HPDE6-E6E7 (cell line): ENCODE measurements at regions not wholly inside any gene's neighbourhood (a gene's known extent, or its start where the extent isn't known, plus 50 kb on each side); places are given as distances from the start of the nearest gene placed in this dataset.

ENCODE experiments used
- DNase-seq: peaks from one replicate; pipeline ENCODE4 v3.0.0; 2011; ENCODE audit warnings: missing footprints; ENCODE audit errors: extremely low spot score

DNA sequence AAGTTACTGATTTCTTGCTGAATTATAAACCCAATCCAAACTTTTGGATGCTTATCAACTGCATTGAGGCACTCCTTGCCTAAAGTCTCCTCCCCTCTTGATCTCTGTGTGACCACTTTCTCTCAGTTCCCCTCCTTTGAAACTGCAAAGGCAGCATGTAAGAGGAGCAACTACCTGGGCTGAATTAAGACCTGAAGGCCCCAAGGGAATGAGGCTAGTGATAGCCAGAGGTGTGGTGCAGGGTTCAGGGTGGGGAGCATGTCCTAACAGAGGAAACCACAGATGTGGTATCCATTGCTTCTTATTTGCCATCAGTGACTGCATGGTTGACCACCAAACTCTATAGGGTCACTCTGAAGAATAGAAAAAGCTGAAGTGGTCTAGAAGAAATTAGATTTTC lies 557.9 kb downstream of the TNS1 start:
- no peak for DNase-seq

DNA sequence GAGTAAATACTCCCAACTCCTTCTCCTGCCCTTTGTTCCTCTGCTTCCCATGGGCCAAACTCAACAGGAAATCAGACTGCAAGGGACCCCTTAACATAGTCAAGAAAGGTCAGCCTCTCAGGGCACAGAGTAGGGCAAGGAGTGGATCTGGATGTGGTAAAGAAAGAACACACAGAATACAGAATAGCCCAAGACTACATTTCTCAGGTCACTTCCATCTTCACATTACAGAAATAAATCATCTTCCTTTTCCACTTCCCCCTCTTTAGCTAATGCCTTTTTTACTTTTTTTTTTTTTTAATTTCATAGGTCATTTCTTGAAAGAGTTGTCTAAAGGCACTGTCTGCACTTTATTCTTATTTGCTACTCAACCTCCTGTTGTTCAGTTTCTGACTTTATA lies 558.3 kb downstream of the TNS1 start:
- no peak for DNase-seq

DNA sequence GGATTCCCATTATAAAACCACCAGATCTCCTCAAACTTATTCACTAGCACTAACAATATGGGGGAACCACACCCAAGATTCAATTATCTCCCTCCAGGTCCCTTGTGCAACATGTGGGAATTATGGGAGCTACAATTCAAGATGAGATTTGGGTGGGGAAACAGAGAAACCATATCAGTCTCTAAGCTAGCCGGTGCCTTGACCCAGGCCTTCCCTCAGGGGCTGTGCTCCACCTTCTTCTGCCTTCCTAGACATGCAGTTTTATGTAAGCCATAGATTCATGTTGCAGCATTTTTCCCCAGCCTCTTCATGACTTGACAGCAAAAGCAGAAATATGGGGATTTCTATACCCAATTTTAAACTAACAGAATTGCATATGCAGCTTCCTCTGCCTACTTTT lies 559.2 kb downstream of the TNS1 start:
- DNase-seq: no peak

DNA sequence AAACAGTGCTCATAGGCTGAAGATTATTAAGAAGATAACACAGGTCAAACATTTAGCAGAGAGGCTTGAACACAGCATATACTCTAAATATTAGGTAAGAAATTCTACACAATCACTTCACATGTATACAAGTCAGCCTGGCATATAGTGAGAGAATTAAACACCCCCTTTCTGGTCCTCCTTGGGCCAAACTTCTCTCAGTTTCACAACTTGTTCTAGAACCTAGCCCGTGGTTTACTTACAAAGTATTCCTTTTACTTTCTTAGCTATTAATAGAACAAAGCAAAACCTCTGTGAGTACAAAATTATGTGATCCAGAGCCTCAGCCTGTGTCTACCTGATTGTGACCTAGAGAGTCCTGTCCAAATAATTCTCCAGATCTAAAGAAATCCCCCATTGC lies 562.8 kb downstream of the TNS1 start:
- DNase-seq: no peak

DNA sequence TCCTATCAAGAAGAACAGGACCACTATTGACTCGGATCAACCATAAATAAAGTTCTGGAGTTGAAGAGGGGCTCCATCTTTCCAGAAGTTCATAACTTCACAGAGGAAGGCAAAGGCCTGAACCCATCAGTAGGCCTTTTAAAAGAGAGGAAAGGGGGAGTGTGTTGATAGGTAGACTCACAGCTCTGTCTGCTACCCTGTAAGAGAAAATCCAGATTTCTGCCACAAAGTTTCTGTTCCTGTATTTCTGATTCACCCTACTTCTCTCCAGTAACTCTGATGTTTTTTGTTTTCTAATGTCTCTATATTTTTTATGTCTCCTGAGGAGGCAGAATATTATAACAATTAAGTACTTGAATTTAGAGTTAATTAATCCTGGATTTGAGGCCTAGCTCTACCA lies 564.0 kb downstream of the TNS1 start:
- no peak for DNase-seq

DNA sequence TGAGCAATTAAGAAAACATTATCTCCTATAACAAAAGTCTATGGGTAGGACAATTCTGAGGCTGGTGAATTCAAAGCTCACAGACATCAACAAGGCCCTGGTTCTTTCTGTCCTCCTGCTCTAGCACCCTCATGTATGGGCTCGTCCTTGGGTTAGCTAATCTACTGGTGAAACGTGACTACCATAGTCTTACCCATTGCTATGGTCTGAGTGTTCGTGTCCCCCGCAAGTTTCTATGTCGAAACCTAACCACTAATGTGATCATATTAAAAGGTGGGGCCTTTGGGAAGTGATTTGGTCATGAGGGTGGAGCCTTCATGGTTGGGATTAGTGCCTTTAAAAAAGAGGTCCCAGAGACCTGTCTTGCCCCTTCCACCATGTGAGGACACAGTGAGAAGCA lies 564.7 kb downstream of the TNS1 start:
- no peak for DNase-seq

DNA sequence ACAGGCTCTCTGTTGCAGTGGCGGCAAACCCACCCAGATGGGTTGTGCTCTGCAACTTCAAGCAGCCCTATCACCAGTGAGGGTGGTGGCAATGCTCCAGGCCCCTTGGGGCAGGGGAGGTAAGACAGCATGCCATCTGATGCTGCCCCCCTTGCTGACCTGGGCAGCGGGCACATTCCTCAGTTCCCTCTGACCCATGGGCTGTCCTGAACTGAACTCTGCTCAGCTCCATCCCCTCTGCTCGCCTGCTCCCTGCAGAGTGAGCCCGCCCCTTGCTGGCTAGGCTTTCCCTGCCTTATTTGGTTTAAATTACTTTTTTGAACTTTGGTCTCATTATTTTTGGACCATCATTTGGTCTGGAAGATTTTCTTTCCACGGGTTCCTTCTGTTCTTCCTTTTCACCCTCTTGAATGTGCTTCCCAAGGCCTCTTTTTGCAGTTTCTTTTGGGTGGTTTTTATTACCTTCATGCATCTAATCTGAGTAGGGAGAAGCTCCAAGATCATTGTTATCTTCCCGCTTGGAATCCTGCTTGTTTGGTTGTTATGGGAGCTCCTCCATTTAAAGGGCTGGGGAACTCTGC lies 565.4 kb downstream of the TNS1 start:
- no peak for DNase-seq

DNA sequence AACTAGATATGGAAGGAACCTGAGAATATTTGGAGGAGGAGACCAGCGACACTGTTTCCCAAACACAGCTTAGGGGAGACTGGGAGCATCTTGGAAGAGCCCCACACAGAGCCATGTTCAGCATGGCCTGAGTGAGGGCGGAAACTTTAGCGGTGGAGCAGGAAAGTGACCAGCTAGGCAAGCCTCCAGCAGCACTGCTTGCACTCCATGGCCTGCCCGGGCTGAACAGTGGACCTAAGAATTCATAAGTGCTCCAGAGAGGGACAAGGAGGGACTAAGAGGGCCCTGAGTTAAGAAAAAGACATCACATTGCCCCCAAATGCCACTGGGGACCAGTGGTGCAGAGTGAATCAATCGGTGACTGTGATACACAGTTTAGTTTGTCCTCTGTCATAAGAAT lies 566.4 kb downstream of the TNS1 start:
- DNase-seq: no peak

DNA sequence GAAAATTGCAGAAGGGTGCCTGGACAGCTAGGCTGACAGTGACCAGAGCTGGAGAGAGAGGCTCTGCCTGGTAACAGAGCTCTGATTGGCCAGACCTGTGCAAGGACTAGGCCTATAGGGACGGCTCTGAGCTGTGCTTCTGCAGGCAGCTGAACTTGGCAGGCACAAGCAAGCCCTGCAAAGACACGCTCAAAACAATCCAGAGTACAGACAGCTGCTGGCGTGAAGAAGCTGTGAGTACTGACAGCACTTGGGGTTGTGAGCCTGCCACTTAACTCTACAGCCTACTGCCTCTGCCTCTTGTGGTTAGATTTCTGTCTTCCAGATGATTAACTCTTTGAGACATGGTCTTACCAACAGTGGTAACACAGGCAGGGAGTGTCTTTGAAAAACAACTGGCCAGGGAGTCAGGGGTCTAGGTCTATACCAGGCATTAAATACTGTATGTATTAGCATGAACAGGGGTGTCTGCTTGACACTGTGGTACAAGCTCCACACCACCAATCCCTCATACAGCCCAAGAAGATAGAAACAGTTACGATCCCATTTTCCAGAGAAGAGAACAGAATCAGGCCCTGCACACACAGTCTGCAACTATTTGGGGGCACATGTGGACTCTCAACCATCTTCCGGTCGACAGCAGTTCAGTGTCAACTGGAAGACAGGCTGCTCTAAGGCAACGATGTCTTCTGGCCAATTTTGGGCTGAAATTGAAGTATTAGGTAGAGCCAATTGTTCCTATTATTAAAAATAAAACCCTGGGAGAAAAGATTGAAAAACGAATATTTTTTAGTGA lies 568.4 kb downstream of the TNS1 start:
- DNase-seq: peak; percentile 98

DNA sequence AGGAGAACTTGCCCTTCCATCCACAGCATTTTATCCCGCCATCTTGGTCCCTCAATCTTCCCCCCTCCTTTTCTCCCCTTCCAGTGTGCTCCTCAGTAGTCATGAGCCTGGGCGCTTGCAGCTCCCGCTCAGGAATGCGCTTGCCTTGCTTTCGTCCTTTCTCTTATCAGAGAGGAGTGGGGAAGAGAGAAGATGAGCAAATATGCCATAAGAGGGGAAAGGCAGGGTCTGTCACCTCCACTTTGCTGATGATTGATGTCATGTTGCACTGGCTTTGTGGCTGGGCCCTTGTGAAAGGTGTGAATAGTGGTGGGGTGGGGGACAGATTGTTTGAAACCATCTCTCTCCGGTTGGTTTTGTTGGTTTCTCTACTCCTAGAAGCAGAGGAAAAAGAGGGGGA lies 569.3 kb downstream of the TNS1 start:
- DNase-seq: no peak

DNA sequence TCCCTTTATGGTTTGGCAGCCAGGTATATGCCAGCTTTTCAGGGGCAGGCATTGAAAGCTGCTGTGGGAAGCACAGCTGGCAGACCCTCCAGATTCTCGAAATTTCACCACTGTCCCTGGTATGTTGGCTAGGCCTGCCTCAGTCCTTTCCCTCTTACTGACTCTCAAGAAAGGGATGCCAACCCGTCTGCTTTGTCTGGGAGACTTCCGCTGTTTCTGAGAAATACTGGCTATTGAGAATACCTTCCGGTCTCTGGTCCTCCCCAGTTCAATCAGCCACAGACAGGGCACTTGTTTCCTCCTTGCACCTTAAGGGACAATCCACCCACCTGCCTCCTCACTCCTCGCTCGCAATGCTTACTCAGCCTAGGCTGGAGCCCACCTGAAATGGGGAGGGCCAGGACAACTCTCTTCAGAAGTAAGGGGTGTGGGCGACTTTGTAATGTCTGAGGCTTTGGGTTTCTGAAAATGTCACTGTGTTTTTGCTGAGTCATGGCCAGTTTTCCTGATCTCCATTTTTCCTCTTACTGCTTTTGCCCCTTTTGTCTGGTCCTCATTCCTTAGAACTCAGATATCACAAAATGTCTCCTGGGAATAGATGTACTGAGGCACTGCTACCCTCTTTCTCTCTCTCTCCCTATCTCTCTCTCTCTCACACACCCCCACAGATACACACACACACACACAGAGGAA lies 571.1 kb downstream of the TNS1 start:
- no peak for DNase-seq

DNA sequence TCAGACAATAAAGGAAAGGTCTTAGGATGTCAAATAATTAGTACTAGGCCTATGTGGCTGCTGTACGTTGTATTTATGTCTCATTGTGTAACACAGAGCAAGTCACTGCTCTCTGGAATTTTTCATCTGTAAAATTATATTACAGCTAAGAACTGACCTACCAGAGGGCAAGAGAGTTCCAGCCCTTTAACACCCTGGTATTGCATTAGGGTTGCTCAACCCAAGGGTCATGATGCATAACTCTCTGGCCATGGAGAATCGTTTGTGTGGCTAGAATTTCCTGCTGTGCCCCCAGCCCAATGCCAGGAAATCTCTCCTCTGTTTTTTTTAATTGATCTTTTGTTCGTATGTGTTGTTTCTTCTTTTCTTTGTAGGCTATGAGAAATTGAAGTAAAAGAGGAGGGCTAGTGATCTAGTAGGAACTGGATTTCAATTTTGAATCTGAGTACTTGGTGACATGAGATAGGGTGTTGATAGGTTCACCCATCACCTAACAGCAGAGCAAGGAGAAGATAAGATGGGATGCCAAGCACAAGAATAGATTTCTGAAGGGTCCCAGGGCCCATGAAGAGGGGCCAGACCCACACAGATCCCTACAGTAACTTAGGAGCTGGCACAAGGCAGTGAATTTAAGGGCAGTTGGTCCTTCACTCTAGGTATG lies 571.2 kb upstream of the TNP1 start:
- DNase-seq: no peak

DNA sequence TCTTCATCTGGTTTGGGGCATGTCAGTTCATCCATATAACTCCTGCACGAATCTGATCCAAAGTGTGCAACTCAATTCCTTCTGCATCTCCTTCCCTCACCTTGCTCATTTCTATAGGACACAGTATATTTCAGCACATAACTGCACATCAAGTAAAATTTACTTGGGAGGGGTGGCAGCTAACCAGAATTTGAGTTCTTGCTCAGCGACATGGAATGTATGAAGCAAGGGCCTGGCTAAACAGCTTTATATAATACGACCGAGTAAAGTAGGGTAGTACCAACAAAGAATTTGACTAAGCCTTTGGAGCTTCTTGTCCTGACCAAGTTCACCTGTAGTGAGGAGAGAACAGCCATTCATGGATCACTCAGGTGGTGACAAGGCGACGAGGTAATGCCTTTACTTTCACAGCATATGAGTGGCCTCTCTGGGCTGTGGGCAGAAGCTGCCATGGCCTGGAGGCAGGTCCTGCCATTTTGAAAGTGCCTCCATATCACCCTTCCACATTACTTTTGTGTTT lies 570.2 kb upstream of the TNP1 start:
- no peak for DNase-seq

DNA sequence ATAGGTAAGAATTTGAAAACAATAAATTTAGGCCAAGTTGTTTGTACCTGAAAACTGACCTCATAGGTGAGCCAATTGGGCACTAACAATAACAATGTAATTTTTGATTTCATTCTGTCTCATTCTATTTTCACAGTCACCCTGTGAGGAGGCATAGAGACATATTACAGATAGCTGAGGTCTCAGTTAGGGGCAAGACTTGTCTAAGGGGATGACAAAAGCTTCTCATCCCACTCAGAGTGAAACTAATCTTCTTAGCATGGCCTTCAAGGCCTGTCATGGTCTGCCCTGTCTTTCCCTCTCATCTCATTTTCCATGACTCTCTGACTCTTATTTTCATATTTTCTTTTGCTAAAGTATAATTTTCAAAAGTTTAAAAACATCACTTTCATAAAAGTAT lies 562.0 kb upstream of the TNP1 start:
- no peak for DNase-seq

DNA sequence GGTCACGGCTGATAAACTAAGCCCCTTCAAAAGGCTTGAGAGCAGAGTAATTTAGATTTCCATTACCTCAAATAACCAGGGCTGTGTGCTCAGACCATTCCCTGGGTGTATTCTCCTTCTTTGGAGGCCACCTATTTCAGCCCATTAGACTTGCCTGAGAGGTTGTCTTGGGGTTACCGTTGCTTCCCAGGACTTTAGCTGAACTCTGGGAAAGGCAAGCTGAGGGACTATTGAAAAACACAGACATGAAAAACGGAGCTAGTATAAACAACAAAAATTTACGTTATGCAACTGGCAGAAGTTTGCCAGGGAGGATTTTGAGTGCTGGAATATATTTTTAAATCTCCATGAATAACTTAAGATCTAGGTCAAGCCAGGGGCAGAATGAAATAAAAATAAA lies 561.0 kb upstream of the TNP1 start:
- no peak for DNase-seq

DNA sequence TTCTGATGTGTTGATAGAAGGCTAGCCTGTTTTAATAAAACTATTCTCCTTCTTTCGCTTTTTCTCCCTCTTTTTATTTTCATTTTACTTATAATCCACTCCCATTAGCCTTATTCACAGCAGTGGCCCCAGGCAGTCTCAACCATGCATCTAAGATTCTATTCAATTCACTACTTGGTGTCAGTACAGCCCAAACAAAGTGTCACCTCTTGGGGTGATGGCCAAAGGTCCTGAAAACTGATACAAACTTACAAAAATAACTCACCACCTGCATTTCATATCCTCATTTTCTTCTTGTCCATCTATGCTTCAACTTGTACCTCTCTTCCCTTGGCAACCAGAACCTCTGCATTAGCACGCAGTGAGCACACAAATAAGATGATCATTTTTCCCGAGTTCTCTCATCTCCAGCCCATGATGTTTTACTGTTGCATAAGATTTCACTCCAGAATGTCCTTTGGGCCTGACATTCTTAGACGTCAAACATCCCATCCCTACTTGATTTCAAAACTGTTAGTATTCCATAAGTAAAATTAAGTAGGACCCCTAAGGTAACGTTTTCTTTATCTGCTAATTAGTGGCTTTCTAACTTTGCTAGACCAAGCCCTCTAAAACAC lies 559.3 kb upstream of the TNP1 start:
- DNase-seq: no peak

DNA sequence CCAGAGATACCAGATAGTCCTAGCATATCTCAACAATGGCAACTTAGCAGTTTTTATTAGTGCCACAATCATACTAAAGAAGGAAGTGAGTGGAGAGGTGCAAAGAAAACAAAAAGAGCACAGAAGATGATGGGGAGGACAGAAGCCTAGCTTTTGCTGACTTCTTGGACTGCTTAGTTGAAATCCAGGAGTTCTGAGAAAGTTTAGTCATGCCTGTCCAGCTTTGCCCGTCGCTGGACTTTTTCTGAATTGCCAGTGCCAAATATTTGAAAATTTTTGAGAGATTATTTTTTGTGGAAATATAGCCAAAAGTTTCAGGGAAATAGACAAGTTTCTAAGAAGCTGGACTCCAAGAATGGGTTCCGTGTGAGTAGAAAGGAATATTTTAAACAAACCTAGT lies 558.7 kb upstream of the TNP1 start:
- no peak for DNase-seq

DNA sequence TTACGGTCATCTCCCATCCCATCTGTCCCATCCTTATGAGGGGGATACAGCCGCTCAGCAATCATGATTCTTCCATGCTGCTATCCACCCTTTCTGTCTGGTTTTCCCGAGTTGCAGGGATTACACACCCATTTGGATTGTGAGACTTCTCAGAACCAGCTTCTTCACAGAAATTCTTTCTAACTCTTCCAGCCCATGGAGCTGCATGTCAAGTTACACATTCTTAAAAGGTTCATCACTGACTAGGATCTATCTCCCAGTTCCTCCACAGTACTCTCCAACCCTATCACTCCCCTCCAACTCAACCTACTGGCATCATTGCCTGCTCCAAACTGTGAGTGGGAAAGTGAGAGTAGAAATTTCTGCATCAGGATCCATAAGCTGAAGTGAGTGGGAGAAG lies 558.2 kb upstream of the TNP1 start:
- DNase-seq: no peak

DNA sequence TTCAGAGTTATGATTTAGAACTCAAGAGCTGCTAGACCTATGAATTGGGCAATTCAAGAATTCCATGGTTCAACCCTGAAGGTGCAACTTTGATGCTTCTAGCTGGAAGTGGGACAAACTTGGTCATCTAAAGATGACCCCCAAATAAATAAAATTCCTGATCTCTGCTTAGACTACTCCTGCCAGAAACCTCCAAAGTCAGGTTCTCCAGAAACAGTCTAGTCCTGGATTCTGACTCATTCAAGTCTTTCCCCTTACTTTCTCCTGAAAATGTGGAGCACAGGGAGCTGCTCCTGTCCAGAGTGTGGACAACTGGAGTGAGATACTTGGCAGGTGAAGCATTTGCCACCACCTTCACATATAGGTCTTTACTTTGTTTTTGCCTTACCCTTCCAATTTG lies 557.7 kb upstream of the TNP1 start:
- DNase-seq: no peak

DNA sequence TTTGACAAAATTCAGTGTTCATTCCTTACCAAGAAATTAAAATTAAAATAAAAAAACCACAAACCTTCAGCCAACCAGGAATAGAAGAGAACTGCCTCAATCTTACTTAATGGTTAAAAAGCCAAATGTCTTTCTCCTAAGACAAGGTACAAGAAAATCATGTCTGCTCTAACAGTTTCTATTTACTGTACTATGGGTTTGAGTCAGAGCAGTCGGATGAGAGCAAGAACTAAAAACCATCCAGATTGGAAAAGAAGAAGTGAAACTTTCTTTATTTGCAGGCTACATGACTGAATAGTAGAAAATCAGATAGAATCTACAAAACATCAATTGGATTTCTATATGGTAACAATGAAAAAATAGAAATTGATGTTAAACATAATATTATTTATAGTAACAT lies 555.5 kb upstream of the TNP1 start:
- DNase-seq: no peak

DNA sequence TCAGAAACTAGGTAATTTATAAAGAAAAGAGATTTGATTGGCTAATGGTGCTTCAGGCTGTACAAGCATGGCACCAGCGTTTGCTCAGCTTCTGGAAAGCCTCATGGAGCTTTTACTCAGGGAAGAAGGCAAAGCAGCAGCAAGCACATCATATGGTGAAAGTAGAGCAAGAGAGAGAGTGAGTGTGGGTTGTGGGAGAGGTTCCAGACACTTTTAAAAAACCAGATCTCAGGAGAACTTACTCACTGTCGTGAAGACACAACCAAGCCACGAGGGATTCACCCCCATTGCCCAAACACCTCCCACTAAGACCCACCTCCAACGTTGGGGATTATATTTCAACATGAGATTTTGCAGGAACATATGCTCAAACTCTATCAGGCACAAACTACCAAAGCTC lies 554.6 kb upstream of the TNP1 start:
- no peak for DNase-seq

DNA sequence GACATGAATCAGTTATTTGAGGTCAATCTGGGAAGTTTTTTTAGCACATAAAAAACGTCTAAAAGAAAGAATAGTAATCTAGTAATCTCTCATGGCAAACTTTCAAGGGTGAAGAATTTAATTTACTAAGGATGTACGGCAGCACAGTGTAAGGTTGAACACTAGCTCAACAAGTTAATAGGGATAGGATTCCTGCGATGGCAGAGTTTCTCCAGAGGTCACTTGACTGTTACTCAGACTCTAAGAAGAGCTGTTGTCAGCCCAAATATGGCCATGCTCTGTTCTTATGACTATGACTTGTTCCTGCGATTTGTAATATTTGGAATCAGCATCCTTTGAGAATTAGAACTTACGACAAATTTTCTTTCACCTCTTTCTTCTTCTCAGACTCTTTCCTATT lies 553.3 kb upstream of the TNP1 start:
- no peak for DNase-seq
